Fibroblast of skin of abdomen (primary cell): ENCODE measurements at regions not wholly inside any gene's neighbourhood (a gene's known extent, or its start where the extent isn't known, plus 50 kb on each side); places are given as distances from the start of the nearest gene placed in this dataset.

ENCODE experiments used
- DNase-seq: peaks from one replicate; pipeline ENCODE4 v3.0.0-alpha.2; 2013

DNA sequence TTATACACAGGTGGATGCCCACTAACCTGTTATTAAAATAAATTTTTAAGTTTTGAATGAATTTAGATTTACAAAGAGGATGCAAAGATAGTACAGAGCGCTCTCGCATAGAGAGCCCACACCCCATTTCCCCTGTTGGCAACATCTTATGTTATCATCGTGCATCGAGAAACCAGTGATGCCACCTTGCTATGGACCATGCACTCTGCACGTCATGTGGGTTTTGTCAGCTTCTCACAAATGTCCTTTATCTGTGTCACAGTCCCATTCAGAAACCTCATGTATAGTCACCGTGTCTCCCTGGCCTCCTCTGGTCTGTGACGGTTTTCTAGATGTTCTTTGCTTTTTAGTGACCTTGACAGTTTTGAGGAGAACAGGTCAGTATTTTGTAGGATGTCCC, 60.0 kb downstream of the ING1 start:
- DNase-seq: no peak

DNA sequence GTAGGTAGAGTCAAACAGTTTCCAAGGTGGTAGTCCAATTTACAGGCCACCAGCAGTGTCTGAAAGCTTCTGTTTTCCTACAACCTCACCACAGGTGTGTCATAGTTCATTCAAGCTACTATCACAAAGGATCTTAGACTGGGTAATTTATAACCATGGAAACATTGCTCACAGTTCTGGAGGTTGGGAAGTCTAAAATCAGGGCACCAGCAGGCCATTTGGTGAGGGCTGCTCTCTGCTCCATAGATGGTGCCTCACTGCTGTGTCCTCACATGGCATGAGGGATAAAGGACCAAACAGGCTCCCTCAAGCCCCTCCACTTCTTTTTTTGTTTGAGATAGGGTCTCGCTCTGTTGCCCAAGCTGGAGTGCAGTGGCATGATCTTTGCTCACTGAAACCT, 60.6 kb downstream of the ING1 start:
- no peak for DNase-seq

DNA sequence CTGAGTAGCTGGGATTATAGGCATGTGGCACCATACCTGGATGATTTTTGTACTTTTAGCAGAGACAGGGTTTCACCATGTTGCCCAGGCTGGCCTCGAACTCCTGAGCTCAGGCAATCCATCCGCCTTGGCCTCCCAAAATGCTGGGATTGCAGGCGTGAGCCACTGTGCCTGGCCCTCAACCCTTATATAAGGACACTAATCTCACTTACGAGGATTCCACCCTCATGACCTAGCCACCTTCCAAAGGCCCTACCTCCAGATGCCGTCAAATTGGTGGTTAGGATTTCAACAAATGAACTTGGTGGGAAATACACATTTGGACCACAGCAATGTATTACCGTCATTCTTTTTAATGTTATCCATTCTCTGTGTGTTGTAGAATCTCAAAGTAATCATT, 61.0 kb downstream of the ING1 start:
- no peak for DNase-seq

DNA sequence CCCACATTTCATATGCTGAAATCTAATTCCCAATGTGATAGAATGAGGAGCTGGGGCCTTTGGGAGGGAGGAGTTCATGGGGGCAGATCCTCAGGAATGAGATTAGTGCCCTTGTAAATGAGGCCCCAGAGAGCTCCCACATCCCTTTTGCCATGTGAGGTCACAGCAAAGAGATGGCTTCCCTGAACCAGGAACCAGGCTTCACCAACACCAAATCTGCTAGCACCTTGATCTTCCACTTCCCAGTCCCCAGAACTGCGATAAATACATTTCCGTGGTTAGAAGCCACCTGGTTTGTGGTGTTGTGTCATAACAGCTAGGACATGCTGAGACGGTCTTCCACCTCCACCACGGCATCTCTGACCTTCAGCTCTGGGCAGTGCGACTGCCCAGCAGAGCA, 62.1 kb downstream of the ING1 start:
- DNase-seq: no peak

DNA sequence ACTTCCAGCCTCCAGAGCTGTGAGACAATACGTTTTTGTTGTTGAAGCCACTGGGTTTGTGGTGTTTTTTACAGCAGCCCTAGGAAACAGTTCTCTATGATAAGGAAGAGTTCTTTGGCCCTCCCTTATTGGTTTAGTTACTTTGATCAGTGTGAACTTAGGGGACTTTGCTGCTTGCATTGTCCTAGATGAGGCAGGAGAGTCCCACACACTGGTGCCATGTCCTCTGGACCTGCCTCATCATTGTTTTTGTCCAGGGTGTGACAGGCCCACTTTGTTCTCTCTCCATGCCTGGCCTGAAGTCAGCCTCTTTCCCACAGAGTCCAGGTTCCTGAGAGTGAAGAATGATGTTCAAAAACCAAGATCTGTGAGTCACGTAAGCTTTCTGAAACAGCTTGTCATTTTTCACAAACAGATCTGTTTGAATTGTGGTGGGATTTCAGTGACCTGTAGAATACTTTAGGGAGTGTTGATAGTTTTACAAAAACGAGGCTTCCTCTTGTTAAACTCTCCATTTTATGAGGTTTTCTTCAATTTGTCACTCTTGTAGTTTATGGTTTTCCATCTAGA, 63.8 kb downstream of the ING1 start:
- DNase-seq: no peak

DNA sequence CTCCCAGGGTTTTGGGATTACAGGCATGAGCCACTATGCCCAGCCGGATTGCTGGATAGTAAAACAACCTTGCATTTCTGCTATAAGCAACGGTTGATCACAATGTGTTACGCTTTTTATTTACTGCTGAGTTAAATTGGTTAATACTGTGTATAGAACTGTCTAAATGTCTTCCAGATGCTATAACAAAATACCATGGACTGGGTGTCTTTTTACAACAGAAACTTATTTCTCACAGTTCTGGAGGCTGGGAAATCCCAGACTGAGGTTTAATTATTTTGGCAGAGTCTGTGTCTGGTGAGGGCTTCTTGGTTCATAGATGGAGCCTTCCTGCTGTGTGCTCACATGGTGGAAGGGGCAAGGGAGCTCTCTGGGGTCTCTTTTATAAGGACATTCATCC, 65.5 kb downstream of the ING1 start:
- DNase-seq: peak; percentile 5

DNA sequence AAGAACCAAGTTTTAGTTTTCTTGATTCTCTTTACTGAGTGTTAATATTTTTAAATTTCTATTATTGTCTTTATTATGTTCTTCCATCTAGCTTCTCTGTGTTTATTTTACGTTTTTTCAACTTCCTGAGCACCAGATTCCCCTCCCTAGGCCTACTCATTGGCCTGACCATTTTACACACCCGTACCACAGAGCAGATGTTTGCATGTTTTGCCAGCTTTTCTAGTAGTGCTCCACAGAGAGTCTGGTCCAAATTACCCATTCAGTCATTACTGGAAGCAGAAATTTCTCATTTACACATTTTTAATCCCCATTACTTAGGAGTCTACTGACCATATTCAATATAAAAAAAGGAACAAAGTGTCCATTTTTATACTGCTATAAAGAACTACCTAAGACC, 66.9 kb downstream of the ING1 start:
- no peak for DNase-seq

DNA sequence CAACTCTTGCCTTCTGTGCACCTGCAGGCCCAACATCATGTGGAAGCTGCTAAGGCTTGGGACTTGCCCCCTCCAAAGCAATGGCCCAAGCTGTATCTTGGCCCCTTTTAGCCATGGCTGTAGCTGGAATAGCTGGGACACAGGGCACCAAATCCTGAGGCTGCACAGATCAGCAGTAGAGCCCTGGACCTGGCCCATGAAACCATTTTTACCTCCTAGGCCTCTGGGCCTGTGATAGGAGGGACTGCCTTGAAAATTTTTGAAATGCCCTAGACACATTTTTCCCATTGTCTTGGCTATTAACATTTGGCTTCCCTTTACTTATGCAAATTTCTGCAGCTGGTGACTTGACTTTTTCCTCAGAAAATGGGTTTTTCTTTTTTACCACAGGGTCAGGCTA, 68.7 kb downstream of the ING1 start:
- no peak for DNase-seq

DNA sequence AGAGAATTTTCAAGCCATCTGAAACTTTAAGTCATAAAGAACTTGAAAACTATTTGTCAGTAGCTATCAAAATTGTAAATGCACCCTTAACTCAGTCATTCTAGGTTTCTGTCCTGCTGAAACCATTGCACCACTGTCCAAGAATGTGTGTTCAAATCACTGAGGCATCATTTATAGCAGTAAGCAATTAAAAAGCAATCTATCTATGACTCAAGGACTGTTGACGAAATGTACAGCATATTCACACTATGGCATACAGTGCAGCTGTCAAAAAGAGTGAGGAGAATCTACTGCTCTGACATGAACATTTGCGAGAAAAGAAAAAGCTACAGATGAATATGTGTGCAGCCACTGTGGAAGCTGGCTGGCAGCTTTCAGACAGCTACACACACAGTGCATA, 71.2 kb downstream of the ING1 start:
- peak; percentile 36 for DNase-seq

DNA sequence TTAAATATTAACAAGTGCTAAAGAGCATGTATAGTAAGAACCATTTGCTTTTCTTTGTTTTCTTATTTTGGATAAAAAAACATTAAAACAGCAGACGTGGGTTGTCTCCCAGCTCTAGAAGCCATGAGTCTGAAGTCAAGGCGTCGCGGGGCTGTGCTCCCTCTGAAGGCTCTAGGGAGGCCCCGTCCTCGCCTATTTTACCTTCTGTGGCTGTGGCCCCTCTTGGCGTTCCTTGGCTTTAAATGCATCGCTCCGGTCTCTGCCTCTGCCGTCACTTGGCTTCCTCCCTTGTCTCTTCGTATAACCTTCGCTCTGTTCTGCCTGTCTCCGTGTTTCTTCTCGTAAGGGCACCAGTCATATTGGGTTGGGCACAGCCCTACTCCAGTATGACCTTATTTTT, 75.3 kb downstream of the ING1 start:
- DNase-seq: no peak

DNA sequence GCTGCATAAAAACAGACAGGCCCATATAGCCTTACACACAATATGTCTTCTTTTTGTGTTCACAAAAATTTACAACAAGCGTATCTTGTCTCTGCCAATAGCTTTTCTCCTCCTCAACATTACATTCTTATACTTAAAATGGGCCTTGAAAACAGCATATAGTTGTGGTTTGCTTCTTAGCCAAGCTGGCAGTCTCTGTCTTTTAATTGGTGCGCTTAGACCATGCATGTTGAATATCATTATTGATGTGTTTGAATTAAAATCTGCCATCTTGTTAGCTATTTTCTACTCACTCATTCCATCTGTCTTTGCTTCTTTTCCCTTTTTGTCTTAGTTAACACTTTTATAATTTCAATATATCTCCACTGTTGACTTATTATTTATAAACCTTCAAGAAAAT, 76.4 kb downstream of the ING1 start:
- DNase-seq: no peak

DNA sequence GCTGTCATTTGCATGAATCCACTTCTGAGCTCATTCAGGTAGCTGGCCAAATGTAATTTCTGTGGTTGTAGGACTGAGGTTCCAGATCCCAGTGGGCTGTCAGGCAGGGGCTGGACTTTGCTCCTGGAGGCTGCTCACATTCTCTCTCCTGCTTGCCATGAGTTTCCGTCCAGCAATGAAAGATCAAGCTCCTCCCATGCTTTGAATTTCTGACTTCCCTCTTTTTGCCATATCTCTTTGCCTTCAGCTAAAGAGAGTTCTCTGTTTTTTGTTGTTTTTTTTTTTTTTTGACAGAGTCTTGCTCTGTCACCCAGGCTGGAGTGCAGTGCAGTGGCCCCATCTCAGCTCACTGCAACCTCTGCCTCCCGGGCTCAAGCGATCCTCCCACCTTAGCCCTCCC, 76.9 kb downstream of the ING1 start:
- DNase-seq: no peak

DNA sequence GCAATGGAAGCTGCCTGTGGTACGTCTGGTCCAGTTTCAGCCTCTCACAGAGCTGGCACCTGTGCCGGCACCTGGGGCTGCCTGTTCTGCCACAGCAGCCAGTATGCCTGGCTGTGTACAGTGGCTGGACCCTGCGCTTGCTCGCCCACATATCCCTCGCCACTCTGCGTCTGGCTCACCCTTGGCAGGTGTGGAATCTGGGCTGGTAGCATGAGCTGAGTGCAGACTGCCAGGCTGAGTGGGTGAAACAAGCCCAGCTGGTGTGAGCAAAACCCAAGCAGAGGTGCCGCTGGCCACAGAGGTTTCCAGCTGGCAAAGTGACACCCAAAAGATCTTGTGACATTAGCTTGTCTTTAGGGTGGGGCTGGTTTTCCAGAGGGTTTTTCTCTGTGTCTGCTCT, 80.7 kb downstream of the ING1 start:
- no peak for DNase-seq

DNA sequence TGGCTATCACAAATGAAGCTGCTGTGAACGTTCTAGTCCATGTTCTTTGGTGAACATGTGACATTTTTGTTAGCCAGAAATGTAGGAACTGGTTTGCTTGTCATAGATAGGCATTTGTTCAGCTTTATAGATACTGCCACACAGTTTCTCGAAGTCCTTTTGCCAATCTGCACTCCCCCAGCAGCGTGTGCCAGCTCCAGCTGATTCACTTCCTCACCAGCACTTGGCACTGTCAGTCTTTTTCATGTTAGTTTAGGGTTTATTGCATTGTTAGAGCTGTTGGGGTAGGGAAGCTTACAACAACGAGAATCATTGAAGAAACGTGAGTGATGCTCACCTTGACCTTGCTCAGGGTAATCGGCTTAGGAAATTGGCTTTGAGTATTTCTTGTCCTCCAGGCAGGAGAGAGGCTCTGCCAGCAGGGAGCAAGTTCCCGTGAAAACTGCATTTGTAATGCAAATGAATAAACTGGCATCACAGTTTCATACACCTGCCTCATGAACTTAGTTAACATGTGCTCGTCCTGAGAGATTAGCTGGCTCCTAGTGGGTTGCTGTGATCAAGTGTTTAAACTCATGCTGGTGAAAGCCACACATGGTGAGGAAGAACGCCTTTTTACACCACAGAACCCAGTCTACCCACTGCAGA, 83.9 kb downstream of the ING1 start:
- no peak for DNase-seq

DNA sequence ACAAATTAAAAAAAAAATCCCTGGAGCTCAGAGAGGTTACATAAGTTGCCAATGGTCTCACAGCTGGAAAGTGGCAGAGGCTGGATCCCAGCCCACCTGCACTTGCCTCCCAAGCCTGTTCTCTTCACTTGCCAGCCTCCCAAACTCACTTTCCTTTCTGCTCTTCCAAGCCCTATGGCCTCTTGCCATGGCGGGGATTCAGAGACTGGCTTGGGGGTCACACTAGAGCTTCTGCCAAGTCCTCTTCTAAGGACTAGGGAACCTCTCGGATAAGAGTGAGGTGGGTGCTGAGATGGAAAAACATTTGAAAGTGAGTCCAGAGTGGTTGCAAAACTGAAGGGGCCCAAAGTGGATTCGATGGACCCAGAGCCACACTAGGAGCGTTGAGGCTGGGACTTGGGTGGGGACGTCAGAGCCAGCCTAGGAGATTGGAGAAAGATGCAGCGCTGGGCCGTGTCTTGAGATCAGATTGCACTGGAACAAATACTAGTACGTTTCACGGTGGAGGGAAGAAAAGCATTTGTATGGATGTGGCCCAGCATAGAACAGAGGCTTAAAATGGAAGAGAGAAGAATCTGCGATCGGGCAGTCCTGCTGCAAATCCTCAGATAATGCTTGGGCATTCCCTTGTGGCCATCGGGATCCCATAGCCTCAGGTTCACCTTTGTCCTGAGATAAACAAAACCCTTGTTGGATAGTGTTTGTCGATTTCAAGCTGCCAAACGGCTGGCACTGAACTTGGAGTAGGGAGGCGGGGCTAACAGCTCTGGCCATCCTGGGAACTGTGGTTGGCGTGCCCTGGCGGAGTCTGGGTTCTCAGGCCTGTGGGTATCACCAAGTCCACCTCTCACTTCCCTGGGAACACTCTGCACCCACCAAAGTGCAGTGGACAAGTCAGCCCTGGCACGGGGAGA, 84.8 kb downstream of the ING1 start:
- DNase-seq: no peak

DNA sequence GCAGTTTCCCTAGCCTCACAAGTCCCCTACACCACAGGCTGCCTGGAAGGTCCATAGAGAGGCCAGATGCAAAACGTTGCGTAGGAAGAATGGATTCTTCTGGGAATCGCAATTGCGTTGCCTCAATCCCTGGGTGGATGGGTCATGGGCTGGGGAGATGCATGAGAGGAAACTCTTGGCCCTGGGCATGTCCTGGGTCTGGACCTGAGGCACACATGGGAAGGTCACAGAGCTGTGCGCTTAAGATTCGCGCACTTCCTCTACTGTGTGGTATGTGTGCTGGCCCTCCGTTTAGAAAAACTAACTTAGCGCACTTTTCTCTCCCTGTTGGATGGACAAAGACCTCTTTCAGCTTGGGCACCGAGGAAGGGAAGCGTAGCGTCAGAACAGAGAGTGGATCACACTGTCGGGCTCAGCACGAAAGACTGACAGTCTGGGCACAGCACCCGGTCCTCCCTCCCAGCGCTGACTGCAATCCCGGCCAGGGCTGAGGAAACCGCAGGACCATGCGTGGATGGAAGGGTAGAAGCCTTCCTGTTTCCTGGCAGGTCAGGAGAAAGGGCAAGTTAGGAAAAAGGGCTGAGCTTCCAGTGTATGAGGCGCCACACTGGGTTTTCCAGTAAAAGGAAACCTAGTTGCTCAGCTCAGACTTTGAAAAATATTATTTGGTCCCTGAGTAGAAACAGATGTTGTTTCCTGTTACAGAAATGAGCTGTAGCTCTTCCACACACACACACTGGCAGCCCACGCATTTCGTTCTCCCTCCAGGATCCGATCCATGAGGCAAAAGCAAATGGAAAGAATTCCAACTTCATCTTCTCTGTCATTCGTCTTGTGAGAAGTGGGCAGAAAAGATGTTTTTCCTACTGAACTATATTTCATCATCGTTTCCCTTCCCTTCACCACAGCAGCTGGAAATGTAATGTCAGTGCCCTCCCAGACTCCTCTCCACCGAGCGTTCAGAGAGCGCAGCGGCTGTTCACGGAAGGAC, 86.0 kb downstream of the ING1 start:
- peak; percentile 91 for DNase-seq

DNA sequence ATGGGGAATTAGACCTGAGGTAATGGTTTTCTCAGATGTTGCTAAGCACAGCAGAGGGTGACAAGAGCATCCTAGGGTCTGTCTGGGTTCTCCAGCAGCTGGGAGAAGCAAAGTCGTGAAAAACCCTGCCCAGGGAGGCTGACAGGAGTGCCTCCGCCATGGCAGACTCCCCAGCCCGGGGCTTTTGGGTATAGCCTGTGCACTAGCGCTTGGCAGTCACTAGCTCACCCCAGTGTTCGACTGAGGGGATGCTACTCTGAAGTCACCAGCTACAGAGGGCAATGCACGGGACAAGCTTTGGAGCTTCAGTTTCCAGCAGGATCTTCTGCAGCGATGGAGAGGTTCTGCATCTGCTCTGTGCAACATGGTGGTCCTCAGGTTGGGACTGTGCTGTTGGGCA, 87.5 kb downstream of the ING1 start:
- DNase-seq: no peak

DNA sequence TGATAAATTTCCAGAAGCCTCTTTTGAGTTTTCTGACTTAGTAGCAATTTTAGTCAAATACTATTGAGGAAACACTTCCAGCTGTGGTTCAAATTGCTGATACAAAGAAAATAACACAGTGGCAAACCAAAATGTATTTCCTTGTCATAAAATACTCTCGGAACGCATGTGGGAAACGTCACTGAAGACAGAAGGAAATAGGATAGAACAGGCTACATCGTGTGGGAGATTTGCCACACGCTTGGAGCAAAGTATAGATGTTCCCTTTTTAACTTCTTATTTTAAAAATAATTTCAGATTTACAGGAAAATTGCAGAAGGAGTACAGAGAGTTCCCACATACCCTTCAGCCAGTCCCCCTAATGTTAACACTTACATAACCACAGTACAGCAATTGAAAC, 88.8 kb downstream of the ING1 start:
- no peak for DNase-seq

DNA sequence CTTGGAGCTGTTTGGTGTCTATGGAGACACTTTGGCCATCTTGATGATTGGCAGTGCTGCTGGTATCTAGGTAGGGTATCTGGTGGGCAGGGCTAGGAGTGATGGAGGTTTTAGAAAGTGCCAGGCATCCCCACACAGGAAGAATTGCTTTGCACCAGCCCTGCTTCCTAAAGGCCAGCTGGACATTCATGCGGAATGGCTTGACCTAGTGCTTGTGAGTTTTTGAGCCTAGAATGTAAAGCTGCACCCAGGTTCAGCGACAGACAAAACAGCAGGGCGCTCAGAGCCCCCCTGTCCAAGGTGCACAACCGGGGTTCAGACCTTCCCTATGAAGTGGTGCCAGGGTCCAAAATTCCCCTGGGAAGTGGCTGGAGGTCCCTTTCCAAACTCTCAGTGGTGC, 93.1 kb downstream of the ING1 start:
- DNase-seq: no peak

DNA sequence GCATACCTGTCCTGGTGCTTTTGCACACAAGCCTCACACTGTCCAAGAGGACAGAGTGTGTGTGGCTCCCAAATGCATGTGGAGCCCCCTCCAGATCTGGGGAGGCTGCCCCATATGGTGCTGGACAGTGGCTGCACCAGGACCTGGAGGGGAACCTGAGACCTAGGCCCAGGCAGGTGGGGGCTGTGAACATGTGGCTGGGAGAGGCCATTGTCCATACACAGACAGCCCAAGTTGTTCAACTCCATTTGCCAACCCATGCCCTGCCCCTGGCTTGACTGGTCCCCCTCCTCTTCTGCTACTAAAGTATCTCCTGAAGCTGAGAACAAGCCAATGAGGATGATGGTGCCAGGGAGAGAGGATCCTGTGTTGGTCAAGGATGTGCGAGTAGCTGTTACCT, 94.0 kb downstream of the ING1 start:
- no peak for DNase-seq

DNA sequence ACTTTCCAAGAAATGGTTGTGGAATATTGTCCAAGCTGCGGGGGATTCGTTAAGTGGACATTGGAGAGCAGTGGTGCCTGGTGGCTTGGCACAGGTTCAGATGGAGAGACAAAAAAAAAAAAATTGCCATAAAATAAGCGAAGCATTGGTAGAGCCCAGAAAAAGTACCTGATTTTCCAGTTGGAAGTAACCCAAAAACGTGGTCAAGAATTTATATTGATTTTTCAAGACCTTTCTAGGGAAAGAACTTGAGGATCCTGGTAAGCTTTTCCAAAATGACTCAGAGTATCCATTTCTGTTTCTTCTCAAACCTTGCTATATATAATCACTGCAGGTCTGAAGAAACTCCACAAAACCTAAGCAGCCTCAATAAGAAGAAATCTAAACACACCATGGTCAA, 94.6 kb downstream of the ING1 start:
- no peak for DNase-seq

DNA sequence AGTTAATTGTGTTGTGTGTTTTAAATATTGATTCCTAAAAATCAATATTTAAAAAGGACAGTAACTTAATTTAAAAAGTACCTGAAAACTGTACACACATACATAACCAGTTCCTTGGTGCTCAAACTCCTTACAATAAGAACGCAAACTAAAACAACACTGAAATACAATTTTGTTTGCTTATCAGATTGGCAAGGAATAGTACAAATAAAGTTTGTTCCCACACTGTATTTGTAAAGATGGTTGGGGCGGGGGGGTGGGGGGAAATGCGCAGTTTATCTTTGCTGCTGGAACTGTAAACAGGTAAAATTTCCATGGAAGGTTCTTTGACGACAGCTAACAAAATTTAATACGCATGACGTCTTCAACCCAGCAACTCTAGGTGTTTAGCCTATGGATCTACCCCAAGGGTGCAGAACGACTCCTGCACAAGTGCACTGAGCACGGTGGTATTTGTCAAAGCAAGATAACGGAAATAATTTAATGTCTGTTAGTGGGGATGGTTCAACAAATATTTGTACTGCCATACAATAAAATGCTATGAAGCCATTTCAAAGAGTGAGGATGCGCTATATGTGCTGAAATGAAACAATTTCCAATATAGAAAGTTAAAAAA, 96.5 kb downstream of the ING1 start:
- DNase-seq: no peak
